Amygdala (tissue), 56 donors: ENCODE measurements at regions not wholly inside any gene's neighbourhood (a gene's known extent, or its start where the extent isn't known, plus 50 kb on each side); places are given as distances from the start of the nearest gene placed in this dataset.
"Not testable (repeated sequence)": the region's sequence is repeated elsewhere in the genome, so short reads cannot be mapped to it uniquely, and the experiment has no call there.

Source experiments
- DNase-seq, 56 donors: peaks; one replicate each; lab custom pipeline; 2025; lab: John Stamatoyannopoulos, UW

GRCh38 chr9:109653470-109653869 is 126.5 kb upstream of the PALM2AKAP2 start:
- DNase-seq, result no peak

DNA sequence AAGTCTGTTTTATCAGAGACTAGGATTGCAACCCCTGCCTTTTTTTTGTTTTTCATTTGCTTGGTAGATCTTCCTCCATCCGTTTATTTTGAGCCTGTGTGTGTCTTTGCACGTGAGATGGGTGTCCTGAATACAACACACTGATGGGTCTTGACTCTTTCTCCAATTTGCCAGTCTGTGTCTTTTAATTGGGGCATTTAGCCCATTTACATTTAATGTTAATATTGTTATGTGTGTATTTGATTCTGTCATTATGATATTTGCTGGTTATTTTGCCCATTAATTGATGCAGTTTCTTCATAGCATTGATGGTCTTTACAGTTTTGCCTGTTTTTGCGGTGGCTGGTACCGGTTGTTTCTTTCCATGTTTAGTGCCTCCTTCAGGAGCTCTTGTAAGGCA is 116.0 kb upstream of the PALM2AKAP2 start:
- DNase-seq, result not testable (repeated sequence)

GRCh38 chr9:109665736-109666135 is 114.3 kb upstream of the PALM2AKAP2 start:
- peak in 29 of 56 donors; percentile 3 to 73 (median 33) for DNase-seq

DNA sequence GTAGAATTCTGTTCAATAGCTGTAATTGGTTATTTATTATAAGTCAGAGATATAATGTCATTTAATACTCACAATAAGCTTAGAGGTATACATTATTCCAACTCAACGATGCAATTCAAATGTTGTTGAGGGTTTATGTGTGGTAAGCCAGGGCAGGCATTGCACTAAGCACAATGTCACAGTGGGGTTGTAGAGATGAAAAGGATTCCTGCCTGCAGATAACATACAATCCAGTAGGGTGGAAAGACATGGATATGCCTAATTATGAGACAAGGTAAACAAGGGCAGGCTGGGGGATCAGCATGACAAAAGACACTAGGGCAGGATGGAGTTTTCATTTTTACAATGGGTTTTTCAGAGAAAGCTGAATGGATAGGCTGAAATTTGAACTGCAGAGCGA is 98.7 kb upstream of the PALM2AKAP2 start:
- no peak for DNase-seq

- no peak for DNase-seq
Measured at GRCh38 chr9:109682227-109682626, 97.8 kb upstream of the PALM2AKAP2 start.

DNA sequence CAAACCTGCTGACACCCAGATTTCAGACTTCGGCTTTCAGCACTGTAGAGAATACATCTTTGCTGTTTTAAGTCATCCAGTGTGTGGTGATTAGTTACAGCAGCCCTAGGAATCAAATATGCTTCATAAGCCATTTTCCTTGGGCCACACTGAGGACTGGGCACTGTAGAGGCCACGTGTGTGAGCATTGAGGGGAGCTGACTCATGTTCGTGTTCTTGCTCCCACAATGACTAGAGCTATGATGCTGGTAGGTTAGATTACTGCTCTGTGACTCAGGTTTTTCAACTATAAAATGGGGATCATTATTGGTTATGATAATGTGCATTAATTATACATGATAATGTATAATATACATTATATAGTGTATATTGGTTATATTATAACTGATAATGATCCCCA is 96.5 kb upstream of the PALM2AKAP2 start:
- no peak for DNase-seq

DNA sequence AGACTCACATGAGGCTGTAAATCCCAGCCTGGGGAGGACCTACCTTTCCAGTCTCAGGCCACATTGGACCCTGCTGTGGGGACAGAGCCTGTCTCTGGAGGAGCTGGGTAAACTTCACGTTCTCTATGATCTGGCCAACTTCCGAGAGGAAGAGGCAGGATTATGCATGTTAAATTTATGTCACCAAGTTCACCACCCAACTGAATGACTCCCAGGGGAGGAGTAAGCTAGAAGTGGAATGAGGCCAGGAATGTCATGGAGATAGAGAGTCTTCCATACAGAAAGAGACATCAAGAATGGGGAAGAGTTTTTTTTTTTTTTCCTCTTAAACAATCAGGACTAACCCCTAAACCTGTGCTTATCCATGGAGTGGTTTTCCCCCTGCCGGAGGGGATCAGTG is 90.3 kb upstream of the PALM2AKAP2 start:
- no peak for DNase-seq

DNA sequence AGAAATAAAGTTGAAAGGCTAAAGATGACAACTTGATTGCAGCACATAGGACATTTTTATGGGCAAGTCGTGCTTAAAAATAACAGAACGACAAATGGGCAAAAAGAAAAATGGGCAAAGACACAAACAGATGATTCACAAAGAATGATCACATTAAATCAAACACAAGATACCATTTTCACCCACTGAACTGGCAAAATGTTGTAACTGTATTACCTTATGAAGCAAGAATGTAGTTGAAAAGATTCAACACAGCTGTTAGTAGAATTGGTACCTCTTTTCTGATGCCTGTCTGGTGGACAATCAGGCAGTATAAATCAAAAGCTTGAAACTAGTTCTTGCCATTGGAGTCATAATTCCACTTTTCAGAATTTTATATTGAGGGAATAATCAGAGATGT is 81.0 kb upstream of the PALM2AKAP2 start:
- DNase-seq, result no peak

DNA sequence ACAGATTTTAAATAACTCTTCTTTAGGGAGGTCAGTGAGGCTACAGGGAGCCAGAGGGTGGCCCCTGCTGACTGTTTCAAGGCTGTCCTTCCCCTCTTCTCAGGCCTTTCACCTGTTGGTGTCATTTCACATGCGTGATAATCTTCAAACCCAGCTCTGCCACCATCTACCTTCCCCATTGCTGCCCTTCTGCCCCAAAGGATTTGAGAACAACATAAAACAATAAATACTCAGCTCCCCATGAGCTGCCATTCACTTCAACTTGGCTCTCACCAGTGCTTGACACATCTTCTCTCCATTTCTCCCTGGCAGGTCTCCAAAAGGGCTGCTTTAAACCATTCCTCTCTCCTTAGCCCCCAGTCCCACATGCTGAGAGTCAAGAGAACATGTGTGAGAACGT is 75.5 kb upstream of the PALM2AKAP2 start:
- DNase-seq, result no peak

DNA sequence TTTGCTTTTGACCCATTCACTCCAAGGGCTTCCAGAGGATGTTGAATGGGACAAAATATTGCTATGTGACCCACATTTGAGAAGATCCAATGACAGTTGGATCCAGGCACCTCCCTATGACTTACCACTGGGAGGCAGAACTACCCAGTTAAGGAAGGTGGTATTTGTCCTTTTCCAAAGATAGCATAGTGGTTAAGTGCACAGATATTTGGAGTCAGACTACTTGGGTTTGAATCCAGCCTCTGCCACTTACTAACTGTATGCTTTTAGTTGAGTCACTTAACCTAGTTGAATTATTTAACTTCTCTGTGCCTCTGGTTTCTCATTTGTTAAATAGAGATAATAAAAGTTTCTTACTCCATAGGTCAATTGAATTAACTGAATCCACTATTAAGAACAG is 74.5 kb upstream of the PALM2AKAP2 start:
- no peak for DNase-seq

DNA sequence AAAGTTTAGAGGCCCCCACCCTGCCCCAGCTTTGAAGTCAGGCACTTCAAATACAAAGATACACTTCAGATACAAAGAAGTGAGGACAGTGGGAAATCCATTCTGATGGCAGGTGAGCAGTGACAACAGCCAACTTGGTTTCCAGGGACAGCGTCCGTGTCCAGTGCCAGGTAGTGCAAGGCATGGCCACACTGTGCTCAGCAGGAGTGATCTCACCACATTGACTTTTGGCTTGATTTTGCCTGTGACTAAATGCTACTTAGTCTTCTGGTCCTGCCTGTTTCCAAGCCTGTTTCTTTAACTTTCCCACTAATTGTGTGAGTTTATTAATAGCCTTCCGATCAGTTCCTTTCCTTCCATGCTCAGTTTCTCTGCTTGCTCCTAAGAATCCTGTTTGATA is 72.6 kb upstream of the PALM2AKAP2 start:
- DNase-seq, result no peak

GRCh38 chr9:109708451-109708945 is 71.5 kb upstream of the PALM2AKAP2 start:
- DNase-seq, result no peak

GRCh38 chr9:109709866-109710265 is 70.1 kb upstream of the PALM2AKAP2 start:
- DNase-seq, result no peak

DNA sequence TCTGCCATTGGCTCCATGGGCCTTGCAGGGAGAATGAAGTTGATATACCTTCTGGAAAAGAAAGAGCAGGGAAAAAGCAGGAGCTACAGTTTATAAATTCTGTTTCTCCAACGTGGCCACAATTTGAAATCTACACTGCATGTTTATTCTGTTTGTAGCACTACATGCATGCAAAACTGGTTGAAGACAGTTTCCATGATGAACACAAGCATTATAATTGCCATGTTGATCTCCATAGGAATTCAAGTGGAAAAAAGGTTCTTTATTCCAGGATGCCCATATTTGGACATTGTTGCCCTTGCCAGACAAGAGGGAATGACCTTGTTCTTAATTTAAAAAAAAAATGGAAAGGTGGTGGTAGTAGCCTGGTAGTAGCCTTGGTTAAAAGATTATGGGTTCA is 69.2 kb upstream of the PALM2AKAP2 start:
- no peak for DNase-seq

GRCh38 chr9:109715344-109715743 is 64.7 kb upstream of the PALM2AKAP2 start:
- DNase-seq, result no peak

- DNase-seq, result no peak
Measured at GRCh38 chr9:109716631-109717030, 63.4 kb upstream of the PALM2AKAP2 start.

- no peak for DNase-seq
Measured at GRCh38 chr9:109717342-109717741, 62.7 kb upstream of the PALM2AKAP2 start.

- no peak for DNase-seq
Measured at GRCh38 chr9:109718861-109719260, 61.1 kb upstream of the PALM2AKAP2 start.

- DNase-seq, result no peak
Measured at GRCh38 chr9:109721001-109721400, 59.0 kb upstream of the PALM2AKAP2 start.

DNA sequence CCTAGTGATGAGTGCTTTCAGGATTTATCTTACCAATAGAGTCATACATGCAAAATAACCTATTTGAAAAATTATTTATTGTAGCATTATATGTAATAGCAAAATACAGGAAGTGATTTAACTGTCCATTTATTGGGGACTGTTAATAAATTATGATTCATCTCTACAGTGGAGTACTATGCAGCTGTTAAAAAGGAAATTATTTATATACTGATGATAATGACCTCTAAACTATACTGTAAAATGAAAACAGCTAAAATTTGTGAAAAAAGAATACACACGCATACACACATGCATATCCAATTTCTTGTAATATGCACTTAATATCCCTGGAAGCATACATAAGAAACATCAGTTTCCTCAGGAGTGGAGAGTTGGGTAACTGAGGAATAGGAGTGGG is 58.0 kb upstream of the PALM2AKAP2 start:
- DNase-seq, result no peak

DNA sequence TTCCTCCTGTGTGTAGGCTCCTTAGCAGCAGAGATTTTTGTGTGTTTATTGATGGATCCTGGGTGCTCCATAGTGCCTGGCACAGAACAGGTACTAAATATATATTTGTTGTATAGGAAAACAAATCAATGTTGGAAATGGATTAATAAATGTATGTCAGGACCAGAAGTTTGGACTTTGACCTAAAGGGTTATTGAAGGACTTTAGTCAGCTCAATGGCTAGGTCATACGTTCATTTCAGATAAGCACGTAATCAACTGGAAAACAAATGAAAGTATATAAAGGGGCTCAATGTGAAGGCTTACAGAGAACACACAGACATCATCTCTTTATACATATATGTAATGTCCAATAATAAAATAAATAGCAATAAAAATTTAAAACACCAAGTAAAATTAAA is 56.2 kb upstream of the PALM2AKAP2 start:
- no peak for DNase-seq

GRCh38 chr9:109725460-109725859 is 54.5 kb upstream of the PALM2AKAP2 start:
- no peak for DNase-seq

DNA sequence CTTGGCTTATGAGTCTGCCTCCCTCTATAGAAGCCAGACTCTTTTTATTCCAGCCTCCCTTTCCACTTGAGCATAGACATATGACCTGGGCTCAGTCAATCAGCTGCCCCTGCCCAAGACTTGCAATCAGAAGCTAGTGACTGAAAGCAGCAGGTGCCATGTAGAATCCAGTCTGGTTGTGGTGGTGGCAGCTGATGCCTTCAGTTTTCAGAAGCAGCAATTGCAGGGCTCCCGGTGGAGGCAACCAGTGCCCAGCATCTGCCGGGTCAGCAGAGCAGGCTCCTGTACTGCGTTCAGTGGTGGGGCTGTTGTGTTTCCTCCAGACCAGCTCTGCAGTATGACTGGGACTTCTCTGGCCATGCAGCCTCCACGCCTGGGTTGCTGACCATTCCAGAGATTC is 53.9 kb upstream of the PALM2AKAP2 start:
- no peak for DNase-seq
